KMS-11 (cell line): ENCODE measurements at regions not wholly inside any gene's neighbourhood (a gene's known extent, or its start where the extent isn't known, plus 50 kb on each side); places are given as distances from the start of the nearest gene placed in this dataset.

Source experiments
- H2AFZ ChIP-seq: fragments of 200-600 bp; sonication (generic); 2 replicates; pipeline ENCODE4 v1.6.1; 2016; ENCODE audit warnings: antibody characterized with exemption, mixed run types, low read depth
- H3K27ac ChIP-seq: fragments of 200-600 bp; sonication (generic); 2 replicates; pipeline ENCODE4 v1.6.1; 2016; ENCODE audit warnings: mild to moderate bottlenecking, mixed run types
- H3K27me3 ChIP-seq: fragments of 200-600 bp; sonication (generic); 2 replicates; pipeline ENCODE4 v1.6.1; 2017; ENCODE audit warnings: mild to moderate bottlenecking, low read depth, mixed run types, moderate library complexity; ENCODE audit not compliant: insufficient read depth
- H3K36me3 ChIP-seq: fragments of 200-600 bp; sonication (generic); 2 replicates; pipeline ENCODE4 v1.6.1; 2017; ENCODE audit warnings: mild to moderate bottlenecking, mixed run types; ENCODE audit not compliant: insufficient read depth
- H3K4me1 ChIP-seq: fragments of 200-600 bp; sonication (generic); 2 replicates; pipeline ENCODE4 v1.6.1; 2016; ENCODE audit warnings: mild to moderate bottlenecking, low read depth, mixed run types; ENCODE audit not compliant: poor library complexity, severe bottlenecking
- H3K4me2 ChIP-seq: fragments of 200-600 bp; sonication (generic); 2 replicates; pipeline ENCODE4 v1.7.0; 2016; ENCODE audit warnings: mild to moderate bottlenecking, mixed run types
- H3K4me3 ChIP-seq: fragments of 200-600 bp; sonication (generic); IDR thresholded peaks from 2 replicates; pipeline ENCODE4 v1.6.1; 2017; ENCODE audit warnings: low read depth, low read length, mixed read lengths; ENCODE audit not compliant: insufficient read depth
- H3K79me2 ChIP-seq: fragments of 200-600 bp; sonication (generic); 2 replicates; pipeline ENCODE4 v1.6.1; 2016; ENCODE audit warnings: low read depth, mixed run types; ENCODE audit not compliant: insufficient read depth
- H3K9ac ChIP-seq: fragments of 200-600 bp; sonication (generic); 2 replicates; pipeline ENCODE4 v1.6.1; 2016; ENCODE audit warnings: mild to moderate bottlenecking, mixed run types
- H4K20me1 ChIP-seq: fragments of 200-600 bp; sonication (generic); 2 replicates; pipeline ENCODE4 v1.6.1; 2016; ENCODE audit warnings: mild to moderate bottlenecking, mixed run types; ENCODE audit not compliant: insufficient read depth
- TF ChIP-seq, protein P1 (sequence below): fragments of 200-600 bp; sonication (generic); conservative IDR thresholded peaks from 2 replicates; pipeline ENCODE4 v1.6.1; 2017; ENCODE audit warnings: low read depth, mild to moderate bottlenecking, antibody characterized with exemption, low read length, moderate library complexity, mixed read lengths

DNA sequence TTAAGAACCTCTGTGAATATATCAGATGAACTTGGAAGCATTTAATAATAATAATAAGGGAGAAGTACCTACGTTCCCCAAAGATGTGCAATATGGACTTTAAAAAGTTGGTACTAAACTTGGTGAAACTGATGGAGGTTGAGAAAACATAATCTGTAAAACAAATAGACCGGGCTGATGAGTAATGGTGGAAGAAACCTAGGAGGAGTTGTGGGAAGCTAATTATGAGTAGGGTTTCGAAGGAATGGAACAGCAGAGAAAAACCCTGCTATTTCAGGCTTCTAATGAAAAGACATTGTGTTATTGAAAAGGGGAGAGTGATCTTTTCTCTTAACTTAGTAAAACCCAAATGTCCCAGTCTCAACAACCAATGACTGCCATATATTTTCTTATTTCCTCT, 229.3 kb downstream of the PCSK1 start:
- no peak overlapping the region for H3K9ac ChIP-seq
- no peak overlapping the region for H3K4me3 ChIP-seq
- no peak overlapping the region for H3K27ac ChIP-seq
- H3K4me1 ChIP-seq: no peaks in the 10 kb centered on the region
- no peaks in the 10 kb centered on the region for H3K27me3 ChIP-seq
- TF ChIP-seq, protein P1, sequence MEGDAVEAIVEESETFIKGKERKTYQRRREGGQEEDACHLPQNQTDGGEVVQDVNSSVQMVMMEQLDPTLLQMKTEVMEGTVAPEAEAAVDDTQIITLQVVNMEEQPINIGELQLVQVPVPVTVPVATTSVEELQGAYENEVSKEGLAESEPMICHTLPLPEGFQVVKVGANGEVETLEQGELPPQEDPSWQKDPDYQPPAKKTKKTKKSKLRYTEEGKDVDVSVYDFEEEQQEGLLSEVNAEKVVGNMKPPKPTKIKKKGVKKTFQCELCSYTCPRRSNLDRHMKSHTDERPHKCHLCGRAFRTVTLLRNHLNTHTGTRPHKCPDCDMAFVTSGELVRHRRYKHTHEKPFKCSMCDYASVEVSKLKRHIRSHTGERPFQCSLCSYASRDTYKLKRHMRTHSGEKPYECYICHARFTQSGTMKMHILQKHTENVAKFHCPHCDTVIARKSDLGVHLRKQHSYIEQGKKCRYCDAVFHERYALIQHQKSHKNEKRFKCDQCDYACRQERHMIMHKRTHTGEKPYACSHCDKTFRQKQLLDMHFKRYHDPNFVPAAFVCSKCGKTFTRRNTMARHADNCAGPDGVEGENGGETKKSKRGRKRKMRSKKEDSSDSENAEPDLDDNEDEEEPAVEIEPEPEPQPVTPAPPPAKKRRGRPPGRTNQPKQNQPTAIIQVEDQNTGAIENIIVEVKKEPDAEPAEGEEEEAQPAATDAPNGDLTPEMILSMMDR: no peak
- no peak overlapping the region for H2AFZ ChIP-seq
- no peaks in the 10 kb centered on the region for H3K36me3 ChIP-seq
- H3K79me2 ChIP-seq: no peaks in the 10 kb centered on the region
- H4K20me1 ChIP-seq: no peaks in the 10 kb centered on the region
- H3K4me2 ChIP-seq: no peak overlapping the region

DNA sequence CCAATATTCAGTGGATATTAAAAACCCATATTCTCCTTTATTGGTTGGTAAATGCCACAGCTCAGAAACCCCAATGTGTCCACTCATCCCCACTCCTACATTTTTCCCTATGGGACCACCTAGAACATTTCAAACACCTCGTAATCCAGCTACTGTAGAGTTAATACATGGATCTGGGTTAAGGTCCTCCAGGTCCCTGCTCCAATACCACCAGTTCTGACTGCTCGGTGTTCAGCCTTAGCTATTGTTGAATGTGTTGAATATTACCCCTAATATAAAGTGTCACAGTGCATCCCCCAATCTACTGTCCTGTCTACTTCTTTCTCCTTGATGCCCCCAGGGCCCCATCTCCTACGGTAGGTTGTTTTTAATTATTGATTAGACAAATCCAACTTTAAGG, 231.5 kb downstream of the PCSK1 start:
- H4K20me1 ChIP-seq: no peaks in the 10 kb centered on the region
- no peaks in the 10 kb centered on the region for H3K36me3 ChIP-seq
- H3K4me1 ChIP-seq: no peaks in the 10 kb centered on the region
- H3K27me3 ChIP-seq: no peaks in the 10 kb centered on the region
- H3K4me3 ChIP-seq: no peak overlapping the region
- no peaks in the 10 kb centered on the region for H3K79me2 ChIP-seq
- no peak overlapping the region for H3K4me2 ChIP-seq
- H2AFZ ChIP-seq: no peak overlapping the region
- no peak overlapping the region for H3K27ac ChIP-seq
- TF ChIP-seq, protein P1: no peak
- H3K9ac ChIP-seq: no peak overlapping the region

DNA sequence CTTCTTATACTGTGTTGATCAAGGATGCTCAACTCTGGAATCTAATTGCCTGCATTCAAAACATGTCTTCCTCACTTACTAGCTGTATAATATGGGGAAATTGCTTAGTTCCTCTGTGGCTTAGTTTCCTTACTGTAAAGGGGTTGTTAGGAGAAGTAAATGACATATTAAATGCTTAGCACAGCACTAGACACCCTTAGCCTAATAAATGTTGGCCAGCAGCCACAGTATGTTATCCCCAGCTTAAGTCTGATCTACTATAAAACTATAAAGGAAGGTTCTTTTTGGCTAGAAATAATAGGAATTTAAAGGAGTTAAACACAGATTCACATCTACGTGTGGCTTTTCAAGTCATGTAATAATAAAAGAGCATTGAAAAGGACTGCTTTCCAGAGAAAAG, 232.4 kb downstream of the PCSK1 start:
- H2AFZ ChIP-seq: no peak overlapping the region
- no peaks in the 10 kb centered on the region for H4K20me1 ChIP-seq
- H3K9ac ChIP-seq: no peak overlapping the region
- no peaks in the 10 kb centered on the region for H3K79me2 ChIP-seq
- H3K27ac ChIP-seq: no peak overlapping the region
- TF ChIP-seq, protein P1: no peak
- H3K4me3 ChIP-seq: no peak overlapping the region
- no peaks in the 10 kb centered on the region for H3K4me1 ChIP-seq
- H3K36me3 ChIP-seq: no peaks in the 10 kb centered on the region
- no peaks in the 10 kb centered on the region for H3K27me3 ChIP-seq
- H3K4me2 ChIP-seq: no peak overlapping the region

DNA sequence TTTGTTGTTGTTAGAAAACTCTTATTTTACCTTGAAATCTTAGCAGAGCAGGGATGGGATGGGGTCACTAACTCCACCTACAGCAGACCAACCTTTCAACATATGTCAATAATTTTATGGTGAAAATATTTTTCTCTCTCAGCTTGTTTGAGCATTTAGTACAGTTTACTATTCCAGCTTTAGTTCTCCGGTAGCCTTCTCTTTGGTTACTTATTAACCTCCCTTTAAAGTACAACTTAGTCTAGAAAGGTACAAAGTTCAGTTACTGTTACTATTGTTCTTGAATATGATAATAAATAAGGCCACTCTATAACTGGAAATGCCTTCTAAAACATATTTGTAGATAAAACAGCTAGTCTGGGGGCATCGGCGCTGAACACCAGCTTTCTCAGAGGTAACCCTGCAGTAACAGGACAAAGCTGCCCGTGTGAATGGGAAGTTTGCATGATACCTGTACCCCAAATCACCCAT, 233.3 kb downstream of the PCSK1 start:
- Histone ChIP-seq H3K9ac (no peak overlapping the region), H3K36me3 (no peaks in the 10 kb centered on the region), H3K4me2 (no peak overlapping the region), H3K27me3 (no peaks in the 10 kb centered on the region), H3K4me3 (no peak overlapping the region), H3K4me1 (no peaks in the 10 kb centered on the region), H3K27ac (no peak overlapping the region), H2AFZ (no peak overlapping the region), H3K79me2 (no peaks in the 10 kb centered on the region), H4K20me1 (no peaks in the 10 kb centered on the region)
- TF ChIP-seq, protein P1: no peak
